Left renal pelvis (tissue), 4 donors: ENCODE measurements at regions not wholly inside any gene's neighbourhood (a gene's known extent, or its start where the extent isn't known, plus 50 kb on each side); places are given as distances from the start of the nearest gene placed in this dataset.

ENCODE experiments used
- DNase-seq, 4 donors: peaks; one replicate each; pipeline ENCODE4 v3.0.0-alpha.2; 2013; ENCODE audit warnings: low read depth in 4 of 4, low spot score in 3 of 4

DNA sequence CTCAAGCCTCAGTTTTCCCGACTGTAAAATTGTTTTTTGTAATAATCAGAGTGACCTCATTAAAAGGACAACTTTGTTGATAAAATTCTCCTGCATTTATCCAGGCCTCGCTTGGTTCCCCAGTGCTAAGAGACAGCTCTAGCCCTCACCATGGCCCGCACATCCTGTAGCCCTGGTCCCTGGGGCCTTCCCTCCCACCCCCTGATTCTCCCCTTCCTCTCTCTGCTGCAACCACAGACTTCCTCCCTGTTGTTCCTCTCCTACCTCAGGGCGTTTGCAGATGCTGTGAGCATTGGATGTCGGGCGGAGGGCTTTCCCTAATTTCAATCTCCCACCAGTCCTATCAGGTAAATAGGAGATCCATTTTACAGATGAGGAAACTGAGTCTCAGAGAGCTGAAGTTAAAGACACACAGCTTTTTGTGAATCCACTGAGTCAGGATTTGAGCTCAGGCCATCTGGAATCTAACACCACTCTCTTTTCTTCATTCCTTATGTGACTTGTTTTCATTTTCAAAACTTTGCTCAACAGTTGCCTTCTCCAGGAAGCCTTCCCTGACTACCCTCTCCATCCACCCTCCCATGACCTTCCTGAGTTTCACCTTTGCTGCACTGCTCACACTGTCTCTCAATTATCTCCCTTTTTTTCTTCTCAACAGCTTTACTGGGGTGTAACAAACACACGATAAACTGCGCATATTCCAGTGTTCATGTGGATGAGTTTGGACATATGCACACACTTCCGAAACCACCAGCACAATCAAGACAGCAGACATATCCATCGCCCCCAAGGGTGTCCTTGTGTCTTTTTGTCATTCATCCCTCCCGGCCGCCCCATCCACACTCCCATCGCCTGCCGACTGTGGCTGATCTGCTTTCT is 107.1 kb downstream of the CEBPB start:
- no peak for DNase-seq

DNA sequence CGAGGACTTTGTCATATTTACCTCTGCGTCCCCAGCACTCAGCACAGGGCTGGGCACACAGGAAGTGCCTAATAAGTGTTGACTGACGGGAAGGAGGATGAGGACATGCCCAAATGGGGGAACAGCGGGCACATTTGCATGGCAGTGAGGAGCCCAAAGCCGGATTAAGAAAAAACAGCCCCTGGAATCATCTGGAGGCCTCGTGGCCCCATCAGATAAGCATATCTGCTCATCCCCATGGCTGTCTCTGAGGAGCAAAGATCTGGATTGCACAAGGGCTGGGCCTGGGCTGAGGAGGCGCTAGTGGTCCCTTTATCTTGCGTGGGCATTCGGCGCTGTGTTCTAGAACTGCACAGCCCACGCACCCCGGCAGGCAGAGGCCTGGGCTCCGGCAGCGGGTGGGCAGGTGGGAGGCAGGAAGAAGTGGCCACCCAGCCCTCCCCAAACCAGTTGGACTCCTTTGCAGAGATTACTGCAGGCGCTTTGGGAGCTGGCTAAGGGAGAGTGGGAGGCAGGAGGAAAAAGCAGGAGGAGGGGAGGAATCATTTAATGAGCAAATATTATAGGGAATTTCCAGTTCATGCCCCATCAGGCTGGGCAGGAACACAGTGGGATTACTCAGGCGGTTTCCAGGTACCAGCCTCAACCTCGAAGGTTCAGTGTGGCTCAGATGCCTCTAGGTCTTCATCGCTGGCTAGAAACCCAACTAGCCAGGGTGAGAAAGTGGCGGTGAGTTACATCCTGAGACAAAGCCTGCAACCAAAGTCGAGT is 108.1 kb downstream of the CEBPB start:
- DNase-seq: no peak

DNA sequence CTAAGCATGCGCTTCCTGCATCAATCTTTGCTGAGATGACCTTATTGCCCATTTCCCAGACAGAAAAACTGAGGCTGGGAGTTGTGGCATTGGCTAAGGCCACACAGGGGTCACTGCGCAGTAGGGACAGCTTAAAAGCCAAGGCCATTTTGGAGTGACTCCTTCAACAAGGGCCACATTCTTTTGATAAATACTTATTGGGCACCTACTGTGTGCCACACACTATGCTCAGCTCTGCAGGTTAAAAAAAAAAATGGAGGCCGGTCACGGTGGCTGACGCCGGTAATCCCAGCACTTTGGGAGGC is 108.6 kb downstream of the CEBPB start:
- no peak for DNase-seq

DNA sequence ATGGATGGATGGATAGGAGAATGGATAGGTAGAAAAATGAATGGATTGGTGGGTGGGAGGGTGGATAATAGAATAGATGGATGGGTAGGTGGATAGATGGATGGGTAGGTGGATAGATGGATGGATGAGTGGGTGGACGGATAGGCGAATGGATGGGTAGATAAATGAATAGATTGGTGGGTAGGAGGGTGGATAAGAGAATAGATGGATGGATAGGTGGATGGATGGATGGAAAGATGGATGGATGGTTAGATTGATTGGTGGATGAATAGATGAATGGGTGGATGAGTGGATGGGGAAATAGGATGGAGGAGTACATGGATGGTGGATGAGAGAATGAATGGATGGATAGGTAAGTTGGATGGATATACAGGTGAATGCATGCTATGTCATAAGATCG is 110.5 kb downstream of the CEBPB start:
- no peak for DNase-seq

DNA sequence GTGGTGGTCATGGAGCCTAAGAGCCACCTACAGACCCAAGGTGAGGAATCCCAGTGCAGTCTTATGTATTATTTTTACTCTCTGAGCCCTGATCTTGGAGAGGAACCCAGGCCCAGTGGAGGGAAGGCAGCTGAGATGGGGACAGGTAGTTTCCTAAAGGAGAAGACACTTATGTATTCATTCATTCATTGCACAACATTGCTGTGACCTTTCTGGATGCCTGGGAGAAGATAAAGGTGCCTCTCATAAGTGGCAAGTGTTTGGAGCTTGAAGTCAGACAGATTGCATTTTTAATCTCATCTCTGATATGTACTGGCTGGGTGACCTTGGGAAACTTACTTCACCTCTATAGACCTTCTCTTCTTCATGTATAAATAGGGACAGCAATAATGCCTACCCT is 111.1 kb downstream of the CEBPB start:
- DNase-seq: no peak

DNA sequence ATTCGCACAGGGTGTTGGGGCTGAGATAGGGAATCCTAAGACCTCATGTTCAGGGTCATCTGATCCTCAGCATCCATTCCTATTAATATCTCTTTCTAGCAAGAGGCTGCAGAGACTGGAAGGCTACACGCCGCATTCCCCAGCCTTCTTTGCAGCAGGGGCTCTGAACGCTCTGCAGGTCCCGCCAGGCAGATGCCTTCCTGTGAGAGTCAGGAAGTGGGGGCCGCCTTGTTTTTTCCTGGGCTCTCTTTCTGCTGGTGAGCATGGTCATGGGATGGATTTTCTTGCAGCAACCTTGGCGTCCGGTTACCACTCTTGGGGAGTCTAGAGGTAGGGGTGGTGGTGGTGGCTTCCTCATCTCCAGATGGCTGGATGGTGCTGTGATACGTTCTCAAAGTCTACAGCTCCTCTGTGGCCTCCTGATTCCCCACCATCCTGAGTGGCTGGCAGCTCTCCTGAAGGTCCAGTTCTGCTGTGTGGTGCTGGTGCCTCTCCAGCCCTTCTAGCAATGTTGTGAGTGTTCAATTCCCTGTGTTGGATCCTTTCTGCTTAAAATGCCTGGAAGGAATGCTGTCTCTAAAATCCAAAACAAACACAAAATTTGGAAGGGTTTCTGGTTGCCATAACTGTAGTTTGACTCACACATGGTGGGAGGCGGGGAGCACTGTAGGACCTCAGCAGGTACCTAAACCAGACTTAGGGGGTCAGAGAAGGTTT is 111.9 kb downstream of the CEBPB start:
- no peak for DNase-seq

DNA sequence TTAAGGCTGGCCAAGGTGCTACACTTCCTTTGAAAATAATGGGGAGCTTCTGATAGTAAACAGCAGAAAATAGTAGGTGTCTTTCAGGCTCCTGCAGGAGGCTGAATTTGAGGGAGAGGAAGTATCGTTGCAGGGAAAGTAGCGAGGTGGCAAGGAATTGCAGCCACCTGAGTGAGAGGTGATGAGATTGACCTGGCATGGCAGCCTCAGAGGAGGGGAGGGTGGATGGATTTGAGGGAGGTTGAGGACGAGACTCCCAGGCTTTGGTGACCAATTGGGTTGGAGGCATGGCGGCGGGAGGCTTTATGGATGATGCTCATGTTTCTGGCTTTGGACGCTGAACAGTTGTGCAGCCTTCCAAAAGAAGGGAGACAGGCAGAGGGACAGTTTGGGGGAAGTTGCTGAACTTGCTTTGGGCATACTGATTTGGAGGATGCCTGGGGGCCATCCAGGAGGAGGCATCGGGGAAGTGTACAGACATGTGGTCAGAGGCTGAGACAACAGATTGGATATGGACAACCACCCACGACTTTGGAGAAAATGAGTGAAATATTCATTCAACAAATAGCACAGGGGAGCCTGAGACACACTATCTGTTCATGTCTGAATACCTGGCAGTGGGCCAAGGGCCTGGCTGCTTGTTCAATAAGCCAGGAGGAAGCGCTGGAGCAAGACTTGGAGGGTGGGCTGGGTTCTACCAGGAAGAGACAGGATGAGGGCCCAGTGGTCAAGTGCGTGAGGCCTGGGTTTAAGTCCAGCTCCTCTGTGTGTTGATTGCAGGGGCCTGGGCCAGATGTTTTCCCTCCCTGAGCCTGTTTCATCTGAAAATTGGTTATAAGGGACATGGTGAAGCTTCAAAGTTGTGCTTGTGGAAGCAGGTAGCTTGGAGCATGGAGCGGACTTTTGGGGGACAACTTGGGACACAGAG is 113.2 kb downstream of the CEBPB start:
- no peak for DNase-seq

DNA sequence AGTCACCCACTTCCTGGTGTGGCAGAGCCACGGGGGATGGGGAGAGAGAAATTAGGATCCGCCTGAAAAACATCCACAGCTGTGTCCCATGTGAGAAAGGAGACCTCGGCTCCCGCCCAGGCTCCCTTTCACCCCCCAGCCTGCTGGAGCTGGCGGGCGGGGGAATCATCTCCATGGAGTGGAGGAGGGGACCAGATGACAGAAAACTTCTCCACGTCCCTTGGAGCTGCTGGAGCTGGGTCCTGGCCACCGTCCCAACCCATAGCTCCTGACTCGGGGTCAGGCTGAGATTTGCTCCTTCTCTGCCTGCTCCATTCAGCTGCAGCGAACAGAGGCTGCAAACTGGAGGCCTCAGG is 113.8 kb downstream of the CEBPB start:
- no peak for DNase-seq

DNA sequence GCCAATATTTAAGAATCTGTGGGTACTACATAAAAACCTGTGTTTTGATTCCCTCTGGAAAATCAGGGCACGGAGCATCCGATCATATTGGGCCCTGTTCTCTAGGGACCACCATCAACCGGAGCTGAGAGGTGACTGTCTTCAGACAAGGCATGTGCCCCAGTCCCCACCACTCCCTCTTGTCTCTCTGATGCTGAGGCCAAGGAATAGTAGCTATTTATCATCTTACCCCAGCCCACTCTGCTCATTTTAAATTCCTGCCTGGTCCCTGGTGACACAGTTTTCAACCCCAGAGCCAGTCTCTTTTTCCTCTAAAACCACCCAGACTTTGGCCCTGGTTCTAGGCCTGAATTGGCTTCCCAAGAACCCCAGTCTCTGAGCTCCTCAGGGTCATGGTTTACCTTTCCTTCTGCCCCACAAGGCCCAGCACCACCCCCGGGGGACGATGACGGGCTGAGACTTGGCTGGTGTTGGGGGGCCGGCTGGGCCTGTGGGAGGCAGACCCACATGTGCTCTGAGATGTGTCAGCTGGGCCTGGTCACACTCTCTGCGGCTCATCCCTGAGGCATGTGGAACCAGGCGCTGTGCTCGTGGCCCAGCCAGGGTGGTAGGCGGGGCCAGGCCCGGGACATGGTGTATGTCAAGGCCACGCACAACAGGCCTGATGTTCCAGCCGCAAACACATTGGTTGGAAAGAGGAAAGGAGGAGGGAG is 114.4 kb downstream of the CEBPB start:
- no peak for DNase-seq

DNA sequence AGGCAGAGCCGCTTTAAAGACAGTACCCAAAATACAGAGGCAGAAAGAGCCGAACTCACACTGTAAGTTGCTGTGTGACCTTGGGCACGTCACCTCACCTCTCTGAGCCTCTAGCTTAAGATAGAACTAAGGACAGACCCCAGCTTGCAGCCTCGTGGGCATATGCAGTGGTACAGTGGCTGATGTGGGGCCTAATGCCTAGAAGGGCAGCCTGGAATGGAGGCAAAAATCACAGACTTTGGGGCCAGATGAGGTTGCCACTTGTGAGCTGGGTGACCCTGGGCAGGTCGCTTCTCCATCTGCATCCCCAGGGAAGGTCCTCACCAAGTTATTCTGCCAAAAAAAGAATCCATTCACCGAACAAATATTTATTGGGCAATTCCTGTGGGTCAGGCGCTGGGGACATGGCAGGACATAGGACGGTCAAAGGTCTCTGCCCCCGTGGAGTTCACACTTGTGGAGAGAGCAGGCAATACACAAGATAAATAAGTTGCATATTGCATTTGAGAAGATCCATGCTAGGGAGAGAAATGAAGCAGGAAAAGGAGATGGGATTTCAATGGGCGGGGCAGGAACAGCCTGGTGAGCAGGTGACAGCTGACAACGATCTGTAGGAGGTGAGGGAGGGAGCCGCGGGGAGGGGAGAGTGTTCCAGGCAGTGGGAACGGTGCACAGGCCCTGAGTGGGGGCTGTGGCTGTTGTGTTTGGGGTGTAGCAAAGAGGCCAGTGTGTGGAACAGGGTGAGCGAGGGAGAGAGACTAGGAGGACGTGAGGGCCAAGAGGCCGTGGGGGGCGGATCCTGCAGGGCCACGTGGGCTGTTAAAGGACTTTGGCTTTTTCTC is 115.2 kb downstream of the CEBPB start:
- DNase-seq: no peak

DNA sequence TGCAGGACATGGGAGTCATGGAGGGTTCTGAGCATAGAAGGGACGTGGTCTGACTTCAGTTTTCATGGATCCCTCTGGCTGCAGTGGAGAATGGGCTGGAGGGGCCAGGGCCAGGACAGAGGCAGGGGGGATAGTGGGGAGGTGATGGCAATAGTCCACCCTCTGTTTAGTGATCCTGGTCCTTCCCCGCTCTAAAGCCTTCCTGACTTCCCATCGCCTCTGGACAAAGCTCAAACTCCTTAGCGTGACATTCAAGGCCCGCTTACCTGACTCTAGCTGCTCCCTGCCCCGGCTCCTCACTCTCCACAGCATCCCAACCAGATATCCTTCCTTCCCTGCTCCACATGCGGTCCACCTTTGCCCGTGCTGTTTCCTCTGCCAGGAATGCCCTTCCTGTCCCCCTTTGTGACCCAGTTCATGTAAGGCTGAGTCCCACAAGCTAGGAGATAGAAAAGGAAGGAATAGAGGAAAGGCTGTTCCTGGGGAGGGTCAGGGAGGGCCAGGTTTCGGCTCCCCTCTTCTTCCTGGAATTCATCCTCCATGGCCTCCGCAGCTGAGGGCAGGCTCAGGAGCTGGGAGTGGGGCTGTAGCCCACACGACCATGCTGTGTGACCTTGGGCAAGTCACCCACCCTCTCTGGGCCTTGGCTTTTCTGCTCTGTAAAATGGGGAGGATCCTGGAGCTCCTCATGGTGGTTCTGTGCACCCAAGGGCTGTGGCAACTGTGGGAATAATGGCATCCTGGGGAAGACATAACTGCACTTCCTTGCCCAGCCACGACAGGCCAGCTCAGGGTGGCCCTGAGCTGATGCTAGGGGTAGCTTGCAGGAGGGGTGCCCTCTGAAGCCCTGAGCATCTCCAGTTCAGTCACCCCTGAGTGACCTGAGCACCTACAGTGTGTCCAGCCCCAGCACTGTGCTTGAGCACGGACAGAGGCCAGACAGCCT is 116.1 kb downstream of the CEBPB start:
- no peak for DNase-seq

DNA sequence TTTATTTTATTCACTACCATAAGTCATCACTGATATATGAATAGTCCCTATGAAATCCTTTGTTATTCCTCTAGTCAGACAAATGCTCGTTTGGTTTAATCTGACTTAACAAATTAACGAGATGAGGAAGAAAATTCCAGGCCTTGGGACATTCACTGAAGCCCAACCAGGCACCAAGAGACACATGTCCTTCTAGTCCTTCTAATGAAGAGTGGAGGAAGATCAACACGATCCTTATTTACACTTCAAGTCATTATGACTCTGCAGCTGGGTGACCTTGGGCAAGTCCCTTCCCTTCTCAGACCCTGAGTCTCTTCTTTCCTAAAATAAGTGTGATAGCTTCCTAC is 117.5 kb downstream of the CEBPB start:
- no peak for DNase-seq

DNA sequence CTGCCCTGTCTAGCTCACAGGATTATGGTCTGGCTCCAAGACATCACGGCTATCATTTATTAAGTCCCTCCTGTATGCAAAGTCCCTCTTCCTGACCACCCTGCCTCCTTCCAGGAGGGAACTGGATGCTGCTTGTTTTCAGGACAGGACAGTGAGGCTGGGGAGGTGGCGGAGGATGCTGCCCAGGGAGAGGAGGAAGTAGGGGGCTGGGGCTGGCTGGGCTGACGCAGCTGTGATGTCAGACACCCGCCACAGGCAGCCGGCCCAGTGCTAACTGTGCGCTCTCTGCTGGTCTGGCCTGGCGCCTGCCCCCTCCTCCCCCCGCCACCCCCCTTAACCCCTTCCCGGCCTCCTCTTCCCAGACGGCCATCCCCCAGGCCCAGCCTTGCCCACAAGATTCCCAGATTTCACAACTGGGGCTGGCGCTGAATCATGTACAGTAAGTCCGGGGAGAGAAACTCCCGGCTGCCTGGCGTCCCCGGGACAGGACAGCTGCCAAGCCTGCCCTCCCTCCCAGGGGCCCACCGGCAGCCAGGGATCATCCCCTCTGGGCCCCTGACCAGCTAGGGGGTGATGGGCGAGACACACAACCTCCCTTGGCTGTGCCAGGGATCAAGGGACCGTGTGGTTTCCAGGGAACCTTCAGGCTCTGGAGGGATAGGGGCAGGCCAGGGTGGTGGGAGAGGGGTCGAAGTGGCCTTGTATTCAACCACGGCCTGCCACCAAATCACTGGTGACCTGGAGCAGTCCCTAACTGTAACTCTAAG is 118.1 kb downstream of the CEBPB start:
- DNase-seq: no peak

DNA sequence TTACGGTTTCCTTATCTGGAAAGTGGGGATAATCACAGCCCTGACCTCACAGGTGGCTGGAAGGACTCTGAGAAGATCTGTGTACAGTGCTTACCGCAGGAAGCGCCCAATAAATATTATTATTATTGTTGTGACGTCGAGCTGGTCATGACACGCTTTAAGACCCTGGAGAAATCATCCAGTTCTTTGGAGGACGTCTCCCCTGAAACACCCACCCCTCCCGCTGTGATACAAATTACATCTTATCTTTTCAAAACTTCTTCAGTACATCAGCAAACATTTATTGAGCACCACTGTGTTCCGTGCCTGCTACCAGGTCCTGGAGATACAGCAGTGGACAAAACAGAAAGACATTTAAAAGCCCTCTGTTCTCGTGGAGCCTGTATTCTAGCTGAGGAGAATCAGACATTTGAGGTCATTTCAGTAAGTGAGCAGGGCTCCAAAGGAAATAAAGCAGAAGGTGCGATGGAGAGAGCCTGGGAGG is 118.7 kb downstream of the CEBPB start:
- DNase-seq: no peak

DNA sequence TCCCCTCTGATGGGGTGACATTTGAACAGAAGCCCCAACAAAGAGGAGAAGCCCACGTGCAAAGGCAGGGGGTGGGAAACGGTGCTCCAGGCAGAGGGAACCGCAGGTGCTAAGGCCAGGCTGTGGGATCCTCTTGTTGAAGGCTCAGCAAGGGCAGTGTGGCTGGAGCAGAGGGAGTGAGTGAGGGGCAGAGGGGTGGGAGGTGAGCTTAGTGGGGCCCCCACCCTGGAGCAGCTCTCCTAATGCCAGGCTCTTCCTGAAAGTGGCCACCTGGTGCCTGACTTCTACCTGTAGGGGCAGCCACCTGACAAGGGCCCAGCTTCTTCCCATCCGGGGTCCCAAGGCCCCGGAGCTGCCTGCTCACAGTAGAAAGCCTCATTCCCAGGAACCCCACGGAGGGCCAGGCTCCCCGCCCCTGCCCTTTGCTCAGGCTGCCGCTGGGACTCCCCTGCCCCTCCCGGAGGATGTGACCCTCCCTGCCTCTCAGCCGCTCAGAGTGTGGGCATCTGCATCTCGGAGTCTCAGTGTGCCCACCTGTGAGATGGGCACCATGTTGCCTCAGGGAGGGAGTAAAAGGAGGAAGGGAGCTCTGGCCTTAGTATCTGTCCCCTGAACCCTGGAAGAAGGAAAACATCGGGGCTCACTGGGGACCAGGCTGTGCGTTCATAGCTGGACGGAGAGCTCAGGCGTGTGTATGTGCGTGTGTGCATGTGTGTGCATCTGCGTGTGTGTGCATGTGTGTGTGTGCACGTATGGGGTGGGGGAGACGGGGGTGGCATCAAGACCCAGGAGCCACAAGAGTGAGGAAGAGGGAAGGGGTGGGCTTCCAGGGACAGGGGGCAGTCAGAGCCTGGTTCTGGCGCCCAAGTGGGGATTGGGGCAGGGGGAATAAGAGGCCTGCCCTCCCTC is 119.4 kb downstream of the CEBPB start:
- no peak for DNase-seq

DNA sequence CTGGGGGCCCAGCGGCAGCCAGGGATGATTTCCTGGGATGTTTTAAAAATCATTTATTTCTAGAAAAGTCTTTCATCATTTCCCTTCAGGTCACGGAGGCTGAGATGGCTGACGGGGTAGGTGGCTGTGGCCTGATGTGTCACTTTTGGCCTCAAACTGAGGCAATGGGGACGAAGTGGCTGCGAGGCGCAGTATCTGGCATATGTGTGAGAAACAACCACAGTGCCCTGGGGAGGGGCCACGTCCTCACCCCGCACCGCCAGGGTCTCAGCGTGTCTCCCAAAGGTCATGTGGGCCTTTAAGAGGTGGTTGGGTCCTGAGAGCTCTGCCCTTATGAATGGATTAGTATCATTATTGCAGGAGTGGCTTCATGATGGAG is 120.0 kb downstream of the CEBPB start:
- DNase-seq: no peak
